ENCODE measurements at regions not wholly inside any gene's neighbourhood (a gene's known extent, or its start where the extent isn't known, plus 50 kb on each side); places are given as distances from the start of the nearest gene placed in this dataset.
"Not testable (repeated sequence)": the region's sequence is repeated elsewhere in the genome, so short reads cannot be mapped to it uniquely, and the experiment has no call there.

DNA sequence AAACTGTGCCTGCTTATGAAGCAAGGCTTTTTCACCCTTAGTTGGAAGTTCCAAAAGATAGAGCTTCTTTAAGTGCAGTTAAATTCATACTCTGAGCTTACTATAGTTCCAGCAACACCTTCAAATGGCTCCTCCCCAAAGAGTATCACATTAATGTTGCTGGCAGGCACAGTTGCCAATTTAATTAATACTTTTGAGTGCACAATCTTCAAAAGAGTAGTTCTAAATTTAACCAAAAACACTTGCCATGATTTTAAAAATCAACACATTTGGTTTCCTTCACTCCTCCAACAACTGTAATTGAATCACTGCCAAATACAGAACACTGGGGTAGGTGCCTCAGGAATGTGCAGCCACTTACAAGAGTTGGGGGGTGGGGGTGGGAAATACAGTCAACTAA is 150.6 kb upstream of the UBE2E3 start:
- no peak for DNase-seq (ENCODE audit: low spot score)

DNA sequence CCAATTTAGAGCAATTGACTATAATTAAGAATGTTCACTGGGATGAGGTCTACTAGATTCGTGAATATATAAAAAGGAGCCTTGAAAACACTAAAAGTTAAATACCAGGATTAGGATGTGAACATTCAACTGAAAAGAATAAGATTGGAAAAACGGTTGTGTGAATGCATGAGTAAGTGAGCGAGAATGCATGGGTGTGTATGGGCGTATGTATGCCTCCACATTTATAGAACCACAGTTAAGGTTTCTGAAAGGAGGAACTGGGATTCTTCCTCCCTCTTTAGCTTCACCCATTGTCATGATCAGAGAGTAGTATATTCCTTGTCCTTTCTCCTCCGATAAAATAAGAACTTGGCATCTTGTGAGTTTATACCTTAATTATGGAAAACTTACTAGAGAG is 151.1 kb upstream of the UBE2E3 start:
- DNase-seq (ENCODE audit: low spot score), result no peak

DNA sequence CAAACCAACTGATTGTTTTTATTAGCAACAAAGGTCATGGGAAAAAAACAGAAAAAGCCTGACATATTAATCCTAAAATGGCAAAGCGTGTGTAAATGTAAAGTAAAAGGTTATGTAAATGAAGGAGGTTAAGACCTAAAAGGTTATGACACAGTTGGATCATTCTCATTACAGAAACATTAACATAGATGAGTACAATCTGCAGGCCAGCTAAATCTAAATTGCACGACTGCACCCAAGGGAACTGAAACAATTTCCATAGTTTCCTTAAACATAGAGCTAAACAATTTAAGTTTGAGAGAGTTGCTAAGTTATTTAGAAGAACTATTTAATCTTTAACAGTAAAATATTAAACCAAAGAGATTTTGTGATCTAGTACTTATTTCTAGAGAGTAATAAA is 151.6 kb upstream of the UBE2E3 start:
- no peak for DNase-seq (ENCODE audit: low spot score)

DNA sequence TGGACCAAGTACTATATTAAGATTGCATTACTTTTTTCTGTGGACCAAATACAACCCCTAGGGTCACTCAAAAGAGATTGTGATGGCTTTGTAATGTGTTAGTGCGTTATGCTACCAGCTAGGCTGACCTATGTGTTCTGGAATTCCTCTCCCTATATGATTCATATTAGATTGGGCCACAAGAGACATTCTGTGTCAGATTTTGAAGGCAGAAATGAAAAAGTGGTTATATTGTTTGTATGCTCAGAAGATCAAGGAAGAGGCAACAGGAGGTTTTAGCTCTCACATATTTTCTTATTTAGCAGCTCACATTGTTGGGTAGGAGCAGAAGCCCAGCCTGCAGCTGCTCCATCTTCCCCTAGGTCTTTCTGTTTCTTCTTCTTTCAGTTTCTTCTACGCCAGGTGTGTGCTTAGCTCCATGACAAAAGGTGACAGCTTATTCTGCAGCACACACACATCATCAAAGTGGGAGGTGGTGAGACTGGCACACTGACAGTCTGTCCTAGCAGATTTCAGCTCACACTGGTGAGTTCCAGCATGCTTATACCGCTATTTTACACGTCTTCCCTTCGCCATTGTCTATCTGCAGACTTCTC is 156.8 kb upstream of the UBE2E3 start:
- no peak for DNase-seq (ENCODE audit: low spot score)

DNA sequence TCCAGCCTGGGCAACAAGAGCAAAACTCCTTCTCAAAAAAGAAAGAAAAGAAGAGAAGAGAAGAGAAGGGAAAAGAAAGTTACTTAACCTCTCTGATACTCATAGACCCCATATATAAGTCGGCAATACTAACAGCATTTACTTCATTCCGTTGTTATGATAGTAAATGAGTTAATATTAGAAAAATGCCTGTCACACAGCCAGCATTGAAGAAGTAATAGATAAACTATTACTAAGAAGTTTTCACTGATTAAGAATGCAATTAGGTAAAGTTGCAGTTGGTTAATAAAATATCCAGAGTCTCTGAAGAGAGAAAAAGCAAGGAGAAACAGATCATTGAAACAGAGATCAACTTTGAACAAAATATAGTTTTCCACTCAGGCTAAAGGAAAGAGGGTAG is 161.3 kb upstream of the UBE2E3 start:
- DNase-seq (ENCODE audit: low spot score), result no peak

DNA sequence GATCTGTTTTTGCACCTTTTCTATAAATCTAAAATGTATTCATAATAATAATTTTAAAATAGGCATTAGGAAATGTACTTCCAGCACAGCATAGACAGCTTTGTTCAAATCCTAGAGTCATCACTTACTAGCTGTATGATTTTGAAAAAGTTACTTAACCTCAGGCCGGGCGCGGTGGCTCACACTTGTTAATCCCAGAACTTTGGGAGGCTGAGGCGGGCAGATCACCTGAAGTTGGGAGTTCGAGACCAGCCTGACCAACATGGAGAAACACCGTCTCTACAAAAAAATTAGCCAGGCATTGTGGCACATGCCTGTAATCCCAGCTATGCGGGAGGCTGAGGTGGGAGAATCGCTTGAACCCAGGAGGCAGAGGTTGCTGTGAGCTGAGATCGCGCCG is 161.7 kb upstream of the UBE2E3 start:
- DNase-seq (ENCODE audit: low spot score), result not testable (repeated sequence)

DNA sequence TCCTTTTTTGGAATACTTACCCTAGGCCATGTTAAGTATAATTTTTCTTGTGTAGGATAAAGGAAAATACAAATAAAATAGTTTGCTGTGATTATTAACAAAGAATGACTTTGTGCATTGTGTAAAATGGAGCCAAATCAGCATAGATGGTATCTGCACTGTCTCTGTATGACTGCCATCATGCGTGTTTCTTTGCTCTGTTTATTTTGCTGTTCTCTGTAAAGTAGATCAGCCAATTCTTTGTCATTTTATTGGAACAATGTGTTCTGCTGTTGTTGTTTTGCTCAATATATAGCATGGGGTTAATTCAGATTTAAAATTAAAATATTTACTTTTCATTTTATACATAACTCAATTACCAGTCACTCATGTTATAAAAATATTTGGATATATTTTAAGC is 181.3 kb upstream of the UBE2E3 start:
- no peak for DNase-seq (ENCODE audit: low spot score)

DNA sequence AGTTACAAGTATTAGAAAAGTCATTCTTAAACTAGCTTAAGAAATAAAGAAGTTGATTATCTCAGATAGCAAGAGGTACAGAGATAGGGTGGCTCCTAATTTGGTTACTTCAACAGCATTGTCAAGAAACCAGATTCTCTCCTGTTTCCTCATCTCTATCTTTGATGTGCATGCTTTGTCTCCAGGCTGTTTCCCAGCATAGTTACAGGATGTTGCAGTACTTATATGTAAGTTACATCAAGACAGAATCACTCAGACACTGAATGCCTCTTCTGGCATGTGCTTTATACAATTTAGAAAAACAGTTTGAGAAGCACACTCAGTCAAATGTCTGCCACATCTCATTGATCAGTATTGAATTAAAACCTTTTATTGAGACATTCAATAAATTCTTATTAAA is 189.5 kb upstream of the UBE2E3 start:
- DNase-seq (ENCODE audit: low spot score), result no peak

DNA sequence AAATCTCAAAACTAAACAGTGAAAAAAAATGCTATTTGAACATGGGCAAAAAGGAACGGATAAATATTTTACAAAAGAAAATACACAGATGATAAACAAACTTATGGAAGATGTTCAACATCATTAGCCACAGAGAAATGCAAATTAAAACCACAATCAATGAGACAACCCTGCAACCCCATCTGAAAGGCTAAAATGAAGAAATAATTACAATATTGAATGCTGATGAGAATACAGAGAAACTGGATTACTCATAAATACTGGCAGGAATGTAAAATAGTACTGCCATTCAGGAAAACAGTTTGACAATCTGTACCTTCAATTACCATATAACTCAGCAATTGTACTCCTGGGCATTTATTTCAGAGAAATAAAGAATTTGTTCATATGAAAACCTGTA is 193.1 kb upstream of the UBE2E3 start:
- DNase-seq (ENCODE audit: low spot score), result no peak

DNA sequence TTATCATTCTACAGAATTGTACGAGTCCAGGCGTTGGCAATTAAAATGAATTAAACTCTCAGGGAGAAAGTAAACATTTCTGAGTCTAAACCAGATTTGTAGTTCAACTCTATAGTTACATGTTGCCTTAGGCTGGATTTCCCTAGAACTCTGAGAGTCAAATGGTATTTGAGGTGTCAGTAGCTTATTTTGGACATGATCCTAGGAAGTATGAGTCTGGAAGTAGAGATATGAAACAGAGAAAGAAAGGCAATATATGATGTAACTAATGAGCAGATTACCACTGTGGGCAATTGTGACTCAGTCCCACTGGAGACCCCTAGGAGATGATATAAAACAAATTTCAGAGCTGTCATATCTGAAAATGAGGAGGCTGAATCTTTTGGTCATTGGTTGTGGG is 199.1 kb upstream of the UBE2E3 start:
- no peak for DNase-seq (ENCODE audit: low spot score)

DNA sequence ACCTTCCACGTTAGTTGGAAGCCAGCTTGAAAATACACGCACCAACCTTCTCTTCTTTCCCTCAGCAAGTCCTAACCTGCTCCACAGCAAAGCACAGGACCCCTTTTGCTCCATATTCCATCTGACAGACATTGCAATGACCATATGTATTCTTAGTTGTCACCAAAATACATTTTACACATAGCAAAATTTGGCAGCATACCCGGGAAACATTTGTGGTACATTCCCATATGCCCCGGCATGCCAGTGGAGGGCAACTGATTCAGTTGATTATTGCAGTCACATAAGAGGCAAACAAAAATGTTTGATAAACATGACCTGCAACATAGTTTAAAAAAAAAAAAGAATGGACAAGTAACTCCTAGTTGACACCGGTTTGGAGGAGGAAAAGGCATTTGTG is 202.1 kb upstream of the UBE2E3 start:
- no peak for DNase-seq (ENCODE audit: low spot score)

DNA sequence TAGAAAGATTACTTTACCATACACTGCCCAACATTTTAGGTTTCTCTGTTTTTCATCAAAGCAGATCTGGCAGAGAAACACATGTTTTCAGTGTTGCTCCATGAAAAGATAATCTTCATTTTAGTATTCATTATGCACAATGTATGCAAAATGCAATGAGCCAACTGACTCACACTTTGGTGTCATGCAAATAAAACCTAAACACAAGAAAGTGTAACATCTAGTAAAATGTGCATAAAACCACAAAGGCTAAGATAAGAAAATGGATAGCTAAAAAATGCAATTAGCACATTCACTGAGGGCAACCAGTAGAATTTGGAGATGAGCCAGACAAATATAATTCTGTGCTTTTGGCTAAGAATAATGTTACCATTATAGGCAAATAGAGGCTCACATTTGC is 203.5 kb upstream of the UBE2E3 start:
- no peak for DNase-seq (ENCODE audit: low spot score)

DNA sequence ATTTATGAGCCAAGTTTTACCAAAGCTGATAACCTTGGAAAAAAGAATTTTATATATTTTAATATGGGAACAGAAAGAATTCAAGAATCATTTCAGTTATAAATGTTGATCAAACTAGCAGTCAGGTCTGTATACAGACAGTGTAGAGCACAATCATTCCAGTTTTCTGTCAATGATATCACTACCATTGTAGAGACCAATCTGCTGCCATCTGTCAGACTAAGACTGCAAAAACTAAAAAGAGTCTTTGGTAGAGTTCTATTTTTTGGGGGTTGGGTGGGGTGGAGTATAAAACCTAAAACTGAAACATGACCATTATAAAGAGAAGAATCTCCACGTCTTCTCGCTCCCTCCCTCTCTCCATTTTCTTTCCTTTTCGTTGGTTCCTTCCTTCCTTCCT is 204.7 kb upstream of the UBE2E3 start:
- DNase-seq (ENCODE audit: low spot score), result no peak

DNA sequence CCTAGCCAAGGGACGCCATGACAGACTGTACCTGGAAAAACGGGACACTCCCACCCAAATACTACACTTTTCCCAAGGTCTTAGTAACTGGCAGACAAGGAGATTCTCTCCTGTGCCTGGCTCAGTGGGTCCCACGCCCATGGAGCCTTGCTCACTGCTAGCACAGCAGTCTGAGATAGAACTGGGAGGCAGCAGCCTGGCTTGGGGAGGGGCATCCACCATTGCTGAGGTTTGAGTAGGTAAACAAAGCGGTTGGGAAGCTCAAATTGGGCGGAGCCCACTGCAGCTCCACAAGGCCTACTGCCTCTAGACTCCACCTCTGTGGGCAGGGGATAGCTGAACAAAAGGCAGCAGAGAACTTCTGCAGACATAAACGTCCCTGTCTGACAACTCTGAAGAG is 215.1 kb upstream of the UBE2E3 start:
- not testable (repeated sequence) for DNase-seq (ENCODE audit: low spot score)

DNA sequence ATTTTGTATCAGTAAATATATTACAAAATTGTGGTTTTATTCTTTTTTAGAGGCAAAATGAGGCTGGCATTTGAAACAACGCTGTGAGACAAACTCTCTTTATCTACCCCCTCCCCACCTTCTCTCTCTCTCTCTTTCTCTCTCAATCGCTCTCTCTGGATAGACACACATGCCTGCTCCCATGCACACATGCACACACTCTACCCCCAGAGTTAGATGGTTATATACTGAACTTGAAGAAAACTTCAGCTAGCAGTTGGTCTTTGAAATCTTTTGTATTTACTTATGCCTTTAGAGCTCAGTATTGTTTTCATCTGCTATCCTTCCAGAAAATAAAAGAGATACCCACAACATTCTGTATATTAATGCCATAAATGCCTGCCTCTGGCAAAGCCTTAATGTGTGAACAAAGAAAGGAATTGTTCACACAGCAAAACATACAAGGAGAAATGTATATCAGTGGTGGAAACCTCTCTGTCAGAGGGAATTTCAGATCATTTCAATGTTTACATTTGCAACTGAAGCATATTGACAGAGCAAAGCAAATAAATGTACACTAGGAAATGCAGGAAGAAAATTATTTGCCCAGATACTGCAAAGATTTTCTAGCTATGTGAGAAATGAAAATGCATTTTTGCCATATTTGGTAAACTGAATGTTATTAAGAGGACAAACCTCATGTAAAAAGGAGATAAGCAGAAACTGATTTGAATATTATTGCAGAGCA is 217.0 kb upstream of the UBE2E3 start:
- DNase-seq (ENCODE audit: low spot score), result no peak

DNA sequence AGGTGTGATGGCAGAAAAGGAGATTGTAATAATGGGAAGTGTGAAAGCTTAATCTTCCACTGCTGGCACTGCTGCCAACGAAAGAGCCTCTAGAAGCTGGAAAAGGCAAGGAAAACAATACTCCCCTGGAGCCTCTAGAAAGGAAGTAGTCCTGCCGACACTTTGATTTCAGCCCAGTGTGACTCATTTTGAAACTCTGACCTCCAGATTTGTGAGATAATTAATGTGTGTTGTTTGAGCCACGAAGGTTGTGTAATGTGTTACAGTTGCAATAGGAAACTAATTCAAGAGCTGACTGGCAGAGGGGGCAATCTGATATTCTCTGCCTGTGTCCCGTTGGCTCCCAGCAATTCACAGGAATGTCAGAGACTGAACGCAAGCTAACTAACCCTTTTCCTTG is 219.2 kb upstream of the UBE2E3 start:
- DNase-seq (ENCODE audit: low spot score), result no peak

DNA sequence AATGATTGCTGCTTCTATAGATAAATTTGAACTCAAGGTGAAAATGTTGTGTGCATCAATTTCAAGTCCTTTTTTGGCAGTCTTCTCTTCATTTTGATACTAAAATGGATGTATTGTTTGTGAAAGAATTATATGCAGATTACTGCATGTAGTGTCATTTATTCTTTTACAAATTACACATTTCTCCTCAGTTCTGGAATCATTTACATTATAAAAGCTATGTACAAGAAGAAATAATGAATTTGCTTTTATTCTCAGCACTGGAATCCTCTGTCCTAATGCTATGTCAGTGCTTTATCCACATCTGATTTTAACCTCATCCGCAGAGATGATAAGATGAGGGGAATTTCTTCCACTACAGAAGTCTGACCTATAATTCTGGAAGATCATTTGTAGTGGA is 220.8 kb upstream of the UBE2E3 start:
- DNase-seq (ENCODE audit: low spot score), result no peak

DNA sequence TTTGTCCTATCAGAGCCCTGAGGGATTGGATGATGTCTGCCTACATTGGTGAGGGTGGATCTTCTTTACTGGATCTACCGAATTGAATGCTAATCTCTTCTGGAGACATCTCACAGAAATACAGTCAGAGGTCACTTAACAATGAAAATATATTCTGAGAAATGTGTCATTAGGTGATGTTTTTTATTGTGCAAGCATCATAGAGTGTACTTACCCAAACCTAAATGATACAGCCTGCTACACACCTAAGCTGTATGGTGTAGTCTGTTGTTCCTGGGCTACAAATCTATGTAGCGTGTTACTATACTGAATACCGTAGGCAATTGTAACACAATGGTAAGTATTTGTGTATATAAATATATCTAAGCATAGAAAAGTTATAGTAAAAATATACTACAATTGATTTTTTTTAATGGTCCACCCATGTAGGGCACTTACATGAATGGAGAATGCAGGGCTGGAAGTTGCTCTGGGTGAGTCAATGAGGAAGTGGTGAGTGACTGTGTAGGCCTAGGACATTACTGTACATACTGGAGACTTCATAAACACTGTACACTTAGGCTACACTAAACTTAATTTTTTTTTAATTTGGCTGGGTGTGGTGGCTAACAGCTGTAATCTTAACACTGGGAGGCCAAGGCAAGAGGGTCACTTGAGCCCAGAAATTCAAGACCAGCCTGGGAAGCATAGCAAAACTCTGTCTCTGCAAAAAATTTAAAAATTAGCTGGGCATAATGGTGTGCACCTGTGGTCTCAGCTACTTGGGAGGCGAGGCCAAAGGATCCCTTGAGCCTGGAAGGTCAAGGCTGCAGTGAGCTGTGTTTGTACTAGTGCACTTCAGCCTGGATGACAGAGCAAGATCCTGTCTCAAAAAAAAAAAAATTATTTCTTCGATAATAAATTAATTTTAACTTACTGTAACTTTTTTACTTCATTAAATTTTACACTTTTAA is 226.3 kb upstream of the UBE2E3 start:
- DNase-seq (ENCODE audit: low spot score), result no peak

DNA sequence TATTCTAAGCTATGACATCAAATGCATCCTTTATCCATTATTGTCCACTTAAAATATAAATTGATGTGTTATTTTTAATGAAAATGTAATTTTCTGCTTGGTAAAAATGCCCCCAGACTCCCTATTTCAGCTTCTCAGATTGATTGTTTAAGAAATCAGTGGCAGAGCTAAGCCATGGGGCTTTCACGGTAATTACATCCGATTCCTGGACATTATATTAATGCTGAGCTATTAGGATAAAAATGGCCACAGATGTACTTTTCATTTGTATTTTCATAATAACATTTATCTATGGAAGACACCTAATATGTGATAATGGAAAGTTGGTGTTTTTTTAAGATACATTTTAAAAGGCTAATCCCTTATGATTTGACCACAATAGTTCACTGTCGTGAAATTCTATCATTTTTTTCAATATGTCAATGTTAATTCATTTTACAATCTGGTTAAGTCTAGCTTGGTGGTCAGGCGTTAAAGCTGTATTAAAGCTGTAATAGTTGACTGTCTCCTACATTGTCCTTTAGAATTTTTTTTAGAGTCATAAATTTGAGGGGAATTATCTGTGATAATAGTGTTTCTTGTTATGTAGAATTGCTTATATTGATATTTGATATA is 229.0 kb upstream of the UBE2E3 start:
- DNase-seq (ENCODE audit: low spot score), result no peak

DNA sequence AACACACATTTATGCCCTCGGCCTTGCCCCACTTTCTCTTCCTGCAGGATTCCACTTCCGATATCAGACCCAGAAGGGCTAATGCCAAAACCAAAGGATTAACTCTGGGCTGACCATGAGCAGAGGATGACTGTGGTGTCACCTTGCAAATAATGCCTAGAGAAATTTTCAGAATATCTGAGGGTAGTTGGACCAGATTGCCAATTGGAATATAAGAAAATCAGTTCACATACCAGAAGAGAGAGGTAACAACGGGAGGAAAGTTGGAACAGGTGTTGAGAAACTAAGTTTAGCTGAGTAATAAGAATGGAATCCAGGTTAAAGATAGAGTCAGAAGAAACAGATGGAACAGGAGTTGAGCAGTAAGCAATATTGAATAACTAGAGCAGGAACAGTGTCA is 232.7 kb upstream of the UBE2E3 start:
- DNase-seq (ENCODE audit: low spot score), result no peak

DNA sequence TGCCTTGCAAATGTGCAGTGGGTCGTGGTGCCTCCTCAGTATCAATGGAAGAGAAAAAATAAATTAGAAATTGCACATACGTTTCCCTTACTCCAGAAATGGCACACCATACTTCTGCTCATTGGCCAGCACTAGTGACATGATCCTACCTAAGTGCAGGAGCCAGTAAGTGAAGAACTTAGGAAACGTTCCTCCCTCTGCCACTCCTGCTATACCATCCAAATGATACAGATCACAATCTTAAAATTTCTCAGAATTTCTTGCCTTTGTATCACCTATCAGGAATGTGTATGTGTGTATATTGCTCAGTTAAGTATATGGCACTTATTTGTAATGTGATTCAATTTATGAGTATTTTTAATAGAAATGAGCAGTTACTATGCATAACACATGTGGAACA is 237.0 kb upstream of the UBE2E3 start:
- DNase-seq (ENCODE audit: low spot score), result no peak

DNA sequence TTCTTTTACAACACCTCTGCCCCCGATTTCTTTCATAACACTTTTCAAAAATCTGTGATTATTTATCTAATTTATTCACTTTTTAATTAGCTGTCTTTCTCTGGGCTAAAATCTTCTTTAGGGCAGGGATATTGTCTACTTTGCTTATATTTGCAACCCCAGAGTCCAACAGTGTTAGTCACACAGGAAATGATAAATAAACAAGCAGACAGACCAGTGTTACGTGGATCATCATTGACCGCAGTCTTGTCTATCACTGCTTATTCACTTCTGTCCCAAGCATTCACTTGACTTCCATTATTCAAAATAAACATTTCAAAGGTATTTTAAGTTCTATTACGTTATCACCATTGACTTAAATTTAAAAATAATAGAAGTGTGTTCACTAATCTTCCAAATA is 237.6 kb upstream of the UBE2E3 start:
- no peak for DNase-seq (ENCODE audit: low spot score)

All from ureter (tissue), 1 donor.